Subcutaneous abdominal adipose tissue (tissue), 5 donors: ENCODE measurements at regions not wholly inside any gene's neighbourhood (a gene's known extent, or its start where the extent isn't known, plus 50 kb on each side); places are given as distances from the start of the nearest gene placed in this dataset.

Experiments used
- H3K27ac ChIP-seq: one replicate; pipeline ENCODE4 v1.7.0; 2013; ENCODE audit warnings: low read depth, mild to moderate bottlenecking, inconsistent platforms, low read length, moderate library complexity
- H3K27me3 ChIP-seq, 5 donors: one replicate each; pipeline ENCODE4 v1.7.0; 2013; ENCODE audit warnings: low read length in 5 of 5, inconsistent platforms in 1 of 5; ENCODE audit not compliant: control insufficient read depth in 5 of 5, insufficient read depth in 4 of 5
- H3K36me3 ChIP-seq, 5 donors: one replicate each; pipeline ENCODE4 v1.7.0; 2013; ENCODE audit warnings: low read length in 5 of 5; ENCODE audit not compliant: control insufficient read depth in 5 of 5, insufficient read depth in 5 of 5
- H3K4me1 ChIP-seq, 5 donors: one replicate each; pipeline ENCODE4 v1.7.0; 2013; ENCODE audit warnings: low read length in 5 of 5, mild to moderate bottlenecking in 3 of 5, moderate library complexity in 1 of 5; ENCODE audit not compliant: control insufficient read depth in 5 of 5, insufficient read depth in 5 of 5
- H3K4me3 ChIP-seq, 5 donors: one replicate each; pipeline ENCODE4 v1.7.0; 2013; ENCODE audit warnings: low read length in 5 of 5, low read depth in 1 of 5
- H3K9ac ChIP-seq, 5 donors: one replicate each; pipeline ENCODE4 v1.7.0; 2013; ENCODE audit warnings: low read length in 5 of 5, mild to moderate bottlenecking in 4 of 5, moderate library complexity in 3 of 5
- H3K9me3 ChIP-seq, 5 donors: one replicate each; pipeline ENCODE4 v1.7.0; 2013; ENCODE audit warnings: low read length in 5 of 5; ENCODE audit not compliant: control insufficient read depth in 5 of 5
- donor health status: healthy.
- donor health status: healthy.
- donor health status: healthy.
- donor health status: healthy.
- donor health status: healthy.

GRCh38 chr16:66236301-66236700 lies 130.2 kb upstream of the CDH5 start:
- no peaks in the 10 kb centered on the region for H3K36me3 ChIP-seq
- H3K9me3 ChIP-seq = peaks cover 3 to 14% (median 11%) of the 10 kb centered on the region in 5 donors
- H3K4me1 ChIP-seq = peaks cover 0 to 3% (median 0%) of the 10 kb centered on the region in 5 donors
- H3K27me3 ChIP-seq = peaks cover 0 to 15% (median 8%) of the 10 kb centered on the region in 5 donors
- H3K4me3 ChIP-seq = no peak overlapping the region
- no peak overlapping the region for H3K9ac ChIP-seq
- H3K27ac ChIP-seq = no peak overlapping the region

GRCh38 chr16:66231452-66232160 lies 134.9 kb upstream of the CDH5 start:
- peaks cover 0 to 8% (median 0%) of the 10 kb centered on the region in 5 donors for H3K4me1 ChIP-seq
- H3K4me3 ChIP-seq = no peak overlapping the region
- H3K9ac ChIP-seq = no peak overlapping the region
- no peak overlapping the region for H3K27ac ChIP-seq
- no peaks in the 10 kb centered on the region for H3K36me3 ChIP-seq
- peaks cover 0 to 16% (median 4%) of the 10 kb centered on the region in 5 donors for H3K27me3 ChIP-seq
- no peaks in the 10 kb centered on the region for H3K9me3 ChIP-seq

- no peak overlapping the region for H3K27ac ChIP-seq
- no peaks in the 10 kb centered on the region for H3K9me3 ChIP-seq
- H3K4me3 ChIP-seq = no peak overlapping the region
- peaks cover 0 to 17% (median 4%) of the 10 kb centered on the region in 5 donors for H3K27me3 ChIP-seq
- H3K4me1 ChIP-seq = peaks cover 0 to 8% (median 0%) of the 10 kb centered on the region in 5 donors
- no peak overlapping the region for H3K9ac ChIP-seq
- H3K36me3 ChIP-seq = no peaks in the 10 kb centered on the region
These were observed 136.8 kb upstream of the CDH5 start for GRCh38 chr16:66229651-66230050.

- no peak overlapping the region for H3K27ac ChIP-seq
- H3K36me3 ChIP-seq = no peaks in the 10 kb centered on the region
- H3K4me1 ChIP-seq = peaks cover 0 to 8% (median 0%) of the 10 kb centered on the region in 5 donors
- no peak overlapping the region for H3K9ac ChIP-seq
- peaks cover 0 to 17% (median 4%) of the 10 kb centered on the region in 5 donors for H3K27me3 ChIP-seq
- no peaks in the 10 kb centered on the region for H3K9me3 ChIP-seq
- H3K4me3 ChIP-seq = no peak overlapping the region
These were observed 137.7 kb upstream of the CDH5 start for GRCh38 chr16:66228792-66229191.

GRCh38 chr16:66227766-66228530 lies 138.5 kb upstream of the CDH5 start:
- H3K36me3 ChIP-seq = no peaks in the 10 kb centered on the region
- H3K27ac ChIP-seq = no peak overlapping the region
- H3K27me3 ChIP-seq = peaks cover 3 to 17% (median 4%) of the 10 kb centered on the region in 5 donors
- no peak overlapping the region for H3K9ac ChIP-seq
- no peak overlapping the region for H3K4me3 ChIP-seq
- peaks cover 0 to 8% (median 0%) of the 10 kb centered on the region in 5 donors for H3K4me1 ChIP-seq
- H3K9me3 ChIP-seq = no peaks in the 10 kb centered on the region

- H3K27ac ChIP-seq = no peak overlapping the region
- H3K27me3 ChIP-seq = peaks cover 3 to 13% (median 4%) of the 10 kb centered on the region in 5 donors
- H3K9ac ChIP-seq = no peak overlapping the region
- H3K4me1 ChIP-seq = peaks cover 0 to 8% (median 0%) of the 10 kb centered on the region in 5 donors
- no peak overlapping the region for H3K4me3 ChIP-seq
- H3K36me3 ChIP-seq = no peaks in the 10 kb centered on the region
- H3K9me3 ChIP-seq = no peaks in the 10 kb centered on the region
These were observed 139.7 kb upstream of the CDH5 start for GRCh38 chr16:66226762-66227161.

- Histone ChIP-seq H3K4me3 (no peak overlapping the region), H3K27me3 (peaks cover 0 to 6% (median 4%) of the 10 kb centered on the region in 5 donors), H3K36me3 (no peaks in the 10 kb centered on the region), H3K9me3 (no peaks in the 10 kb centered on the region), H3K4me1 (peaks cover 0 to 8% (median 0%) of the 10 kb centered on the region in 5 donors), H3K9ac (no peak overlapping the region), H3K27ac (no peak overlapping the region)
These were observed 140.8 kb upstream of the CDH5 start for GRCh38 chr16:66225696-66226095.

GRCh38 chr16:66224626-66225025 lies 141.9 kb upstream of the CDH5 start:
- no peak overlapping the region for H3K9ac ChIP-seq
- peaks cover 0 to 4% (median 0%) of the 10 kb centered on the region in 5 donors for H3K27me3 ChIP-seq
- no peak overlapping the region for H3K4me3 ChIP-seq
- H3K27ac ChIP-seq = no peak overlapping the region
- H3K9me3 ChIP-seq = no peaks in the 10 kb centered on the region
- no peaks in the 10 kb centered on the region for H3K36me3 ChIP-seq
- H3K4me1 ChIP-seq = peaks cover 0 to 8% (median 0%) of the 10 kb centered on the region in 5 donors

- no peak overlapping the region for H3K9ac ChIP-seq
- H3K27ac ChIP-seq = no peak overlapping the region
- no peaks in the 10 kb centered on the region for H3K9me3 ChIP-seq
- H3K27me3 ChIP-seq = peaks cover 0 to 4% (median 0%) of the 10 kb centered on the region in 5 donors
- H3K4me3 ChIP-seq = no peak overlapping the region
- peaks cover 0 to 7% (median 0%) of the 10 kb centered on the region in 5 donors for H3K4me1 ChIP-seq
- no peaks in the 10 kb centered on the region for H3K36me3 ChIP-seq
These were observed 142.3 kb upstream of the CDH5 start for GRCh38 chr16:66224186-66224585.

- Histone ChIP-seq H3K9ac (no peak overlapping the region), H3K4me3 (no peak overlapping the region), H3K27me3 (peaks cover 0 to 5% (median 0%) of the 10 kb centered on the region in 5 donors), H3K4me1 (no peaks in the 10 kb centered on the region), H3K9me3 (no peaks in the 10 kb centered on the region), H3K27ac (no peak overlapping the region), H3K36me3 (no peaks in the 10 kb centered on the region)
These were observed 143.2 kb upstream of the CDH5 start for GRCh38 chr16:66223176-66223780.
